Activated CD4-positive, alpha-beta T cell treated with anti-CD3 and anti-CD28 coated beads, Interleukin-2, amount 50 U/mL, for 1 hour (primary cell): ENCODE measurements at regions not wholly inside any gene's neighbourhood (a gene's known extent, or its start where the extent isn't known, plus 50 kb on each side); places are given as distances from the start of the nearest gene placed in this dataset.

Experiments used
- DNase-seq: peaks from one replicate; pipeline ENCODE4 v3.0.0-alpha.2; 2020

DNA sequence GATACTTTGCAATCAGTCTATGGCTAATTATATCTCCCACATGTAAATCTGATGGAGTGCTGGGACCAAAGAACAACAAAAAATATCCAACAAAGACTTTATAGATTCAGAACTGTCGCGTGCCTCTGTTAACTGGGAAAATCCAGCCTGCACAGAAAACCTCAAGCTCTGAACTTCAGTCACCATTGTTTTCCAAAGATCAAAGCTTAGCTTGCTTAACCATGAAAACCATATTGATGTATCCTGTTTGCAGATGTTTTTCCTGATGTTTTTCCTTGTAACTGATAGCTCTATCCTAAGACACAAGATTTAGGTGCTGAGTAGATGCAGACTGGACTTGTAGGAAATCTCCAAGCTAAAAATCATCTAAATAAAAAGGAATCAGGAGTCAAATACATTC lies 163.7 kb downstream of the GXYLT1 start:
- no peak for DNase-seq

- DNase-seq, result no peak
Observed at GRCh38 chr12:41980390-41980789, 164.3 kb downstream of the GXYLT1 start.

DNA sequence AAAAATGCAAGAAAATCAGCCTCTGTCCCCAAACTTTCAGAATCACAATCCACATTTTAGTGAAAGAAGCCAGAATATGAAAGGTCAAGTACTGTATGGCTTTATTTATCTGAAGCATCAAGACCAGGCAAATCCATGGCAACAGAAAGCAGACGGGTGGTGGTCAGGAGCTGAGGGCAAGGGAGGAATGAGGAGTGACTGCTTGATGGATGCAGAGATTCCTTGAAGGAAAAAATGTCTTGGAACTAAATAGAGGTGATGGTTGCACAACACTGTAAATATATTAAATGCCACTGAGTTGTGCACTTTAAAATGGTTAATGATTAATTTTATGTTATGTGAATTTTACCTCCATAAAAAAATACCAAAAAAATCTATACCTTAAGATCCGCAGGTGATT lies 165.1 kb downstream of the GXYLT1 start:
- no peak for DNase-seq

DNA sequence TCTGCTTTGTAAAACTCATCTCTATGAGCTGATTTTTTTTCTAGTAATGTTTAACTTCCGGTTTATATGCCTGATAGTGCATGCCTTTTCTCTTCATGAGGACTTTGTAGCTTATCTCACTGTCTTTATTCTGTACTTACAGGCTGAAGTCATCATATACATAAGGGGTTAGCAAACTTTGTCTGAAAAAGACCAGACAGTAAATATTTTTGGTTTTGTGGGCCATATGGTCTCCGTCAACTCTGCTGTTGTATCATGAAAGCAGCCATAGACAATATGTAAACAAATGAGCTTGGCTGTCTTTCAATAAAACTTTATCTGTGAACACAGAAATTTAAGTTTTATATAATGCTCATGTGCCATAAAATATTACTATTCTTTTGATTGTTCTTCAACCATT lies 172.1 kb downstream of the GXYLT1 start:
- DNase-seq, result no peak

- DNase-seq, result no peak
Observed at GRCh38 chr12:41972196-41972595, 172.5 kb downstream of the GXYLT1 start.

GRCh38 chr12:41970744-41971143 lies 173.9 kb downstream of the GXYLT1 start:
- no peak for DNase-seq

- no peak for DNase-seq
Observed at GRCh38 chr12:41968599-41968998, 176.1 kb downstream of the GXYLT1 start.

GRCh38 chr12:41967668-41968500 lies 176.8 kb downstream of the GXYLT1 start:
- DNase-seq, result no peak

DNA sequence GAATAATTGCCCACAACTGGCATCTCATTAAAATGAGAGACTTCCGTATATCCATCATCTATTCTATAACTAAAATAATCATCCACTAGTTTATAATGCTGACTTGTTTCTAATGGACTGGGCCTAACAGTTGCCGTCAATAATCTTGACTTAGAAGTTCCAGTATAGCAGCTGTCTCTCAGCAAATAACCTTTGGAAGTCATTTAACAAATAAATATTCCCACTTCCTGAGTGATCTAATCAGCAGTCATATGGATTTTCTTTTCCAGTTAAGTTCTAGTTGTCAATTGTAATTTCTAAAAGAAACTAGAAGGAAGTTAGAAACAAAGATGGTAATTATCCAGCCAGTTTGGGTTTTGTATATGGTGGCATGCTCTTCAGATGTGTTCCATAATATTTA lies 177.8 kb downstream of the GXYLT1 start:
- DNase-seq, result no peak

DNA sequence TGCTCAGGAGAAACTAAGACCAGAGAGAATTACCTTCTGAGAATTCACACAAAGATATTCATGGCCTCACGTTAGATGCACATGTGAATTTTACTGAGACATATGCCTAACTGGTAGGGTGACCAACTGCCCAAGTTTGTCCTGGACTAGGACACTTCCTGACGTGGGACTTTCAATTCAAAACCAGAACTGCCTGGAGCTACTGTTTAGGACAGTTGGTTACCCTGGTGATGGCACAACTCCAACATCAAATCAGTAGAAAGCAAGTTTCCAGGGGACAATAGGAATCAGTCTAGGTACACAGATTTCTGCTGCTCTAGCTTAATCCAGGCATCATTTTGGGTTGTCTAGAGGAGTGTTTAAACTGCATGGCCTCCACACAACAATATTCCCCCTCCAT lies 178.7 kb downstream of the GXYLT1 start:
- DNase-seq, result no peak

GRCh38 chr12:41963398-41963797 lies 181.3 kb downstream of the GXYLT1 start:
- DNase-seq, result no peak

DNA sequence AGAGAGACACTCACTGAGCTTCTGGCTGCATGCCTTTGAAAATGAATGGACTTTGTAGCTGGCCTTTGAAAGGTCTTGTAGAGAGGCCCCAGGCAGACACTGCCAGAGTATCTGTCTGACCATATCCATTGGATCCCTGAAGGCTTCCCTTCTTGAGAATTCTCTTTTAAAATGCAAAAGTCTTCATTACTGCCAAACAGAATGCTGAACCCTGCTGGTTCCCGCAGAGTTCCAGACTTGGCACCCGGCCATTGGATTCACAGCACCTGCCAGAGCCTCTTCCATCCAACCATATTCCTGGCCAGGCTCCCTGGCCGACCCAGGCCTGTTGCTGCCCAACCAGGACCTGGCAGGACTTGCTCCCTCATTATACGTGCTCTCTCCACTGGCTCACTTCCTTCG lies 182.5 kb downstream of the GXYLT1 start:
- no peak for DNase-seq

DNA sequence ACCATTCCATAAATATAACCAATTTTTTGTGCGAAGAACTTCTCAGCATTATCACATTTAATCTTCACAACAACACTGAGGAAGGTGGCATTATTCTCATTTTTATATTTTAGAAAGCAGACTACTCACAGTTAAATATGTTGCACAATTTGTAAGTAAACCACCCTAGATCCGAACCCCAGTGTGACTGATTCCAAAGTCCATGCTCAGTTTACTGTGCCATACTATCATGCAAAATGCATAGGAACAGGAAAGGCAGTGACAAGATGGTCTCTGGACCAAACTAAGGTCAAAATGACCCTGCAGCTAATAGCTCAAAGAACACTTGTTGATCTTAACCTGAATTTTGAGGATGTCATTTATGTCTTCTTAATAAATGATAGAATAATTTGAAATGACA lies 185.4 kb downstream of the GXYLT1 start:
- DNase-seq, result no peak

DNA sequence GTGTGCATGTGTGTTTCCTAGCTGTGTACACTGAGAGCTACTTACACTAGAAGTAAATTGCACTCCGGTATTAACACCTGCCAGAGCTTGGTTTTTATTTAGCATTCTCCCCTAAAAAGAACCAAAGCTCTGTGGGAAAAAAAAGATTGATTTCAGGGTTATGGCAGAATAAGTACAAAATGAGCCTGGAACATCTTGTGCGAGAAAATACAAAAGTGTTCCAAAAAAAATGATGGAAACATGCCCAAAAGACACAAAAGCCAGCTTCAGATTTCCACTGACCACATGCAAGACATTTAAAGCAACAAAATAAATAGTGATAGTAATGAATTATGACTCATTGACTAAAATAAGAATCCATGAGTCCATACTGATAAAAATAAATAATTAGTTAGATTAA lies 188.3 kb downstream of the GXYLT1 start:
- DNase-seq, result no peak

- DNase-seq, result no peak
Observed at GRCh38 chr12:41950455-41950854, 194.2 kb downstream of the GXYLT1 start.

DNA sequence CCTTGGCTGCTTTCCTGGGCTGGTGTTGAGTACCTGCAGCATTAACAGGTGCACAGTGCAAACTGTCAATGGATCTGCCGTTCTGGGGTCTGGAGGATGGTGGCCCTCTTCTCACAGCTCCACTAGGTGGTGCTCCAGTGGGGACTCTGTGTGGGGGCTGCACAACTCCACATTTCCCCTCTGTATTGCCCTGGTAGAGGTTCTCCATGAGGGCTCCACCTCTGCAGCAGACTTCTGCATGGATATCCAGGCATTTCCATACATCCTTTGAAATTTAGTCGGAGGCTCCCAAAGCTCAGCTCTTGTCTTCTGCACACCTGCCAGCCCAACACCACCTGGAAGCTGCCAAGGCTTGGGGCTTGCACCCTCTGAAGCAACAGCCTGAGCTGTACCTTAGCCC lies 198.6 kb downstream of the GXYLT1 start:
- DNase-seq, result no peak

- DNase-seq, result no peak
Observed at GRCh38 chr12:41944216-41944615, 200.5 kb downstream of the GXYLT1 start.

- no peak for DNase-seq
Observed at GRCh38 chr12:41943671-41944070, 201.0 kb downstream of the GXYLT1 start.

GRCh38 chr12:41942354-41942753 lies 202.3 kb downstream of the GXYLT1 start:
- no peak for DNase-seq

- DNase-seq, result no peak
Observed at GRCh38 chr12:41941079-41941478, 203.6 kb downstream of the GXYLT1 start.

DNA sequence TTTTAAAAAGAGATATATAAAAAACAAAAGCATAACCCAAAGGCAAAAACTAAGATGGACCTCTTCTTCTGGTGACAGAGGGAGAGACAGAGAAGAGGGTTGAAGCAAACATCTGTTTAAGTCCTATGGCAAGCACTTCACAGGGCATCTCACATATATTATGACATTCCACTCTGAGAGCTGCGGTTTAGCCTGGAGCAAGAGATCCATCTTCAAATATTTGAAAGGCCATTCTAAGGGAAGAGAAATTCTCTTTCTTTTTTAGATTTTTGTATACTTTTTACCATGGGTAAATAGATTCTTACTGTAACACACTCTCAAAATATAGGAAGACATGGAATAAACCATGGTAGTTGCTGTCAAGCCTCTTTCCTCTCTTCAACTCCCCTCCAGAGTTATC lies 204.1 kb downstream of the GXYLT1 start:
- no peak for DNase-seq

DNA sequence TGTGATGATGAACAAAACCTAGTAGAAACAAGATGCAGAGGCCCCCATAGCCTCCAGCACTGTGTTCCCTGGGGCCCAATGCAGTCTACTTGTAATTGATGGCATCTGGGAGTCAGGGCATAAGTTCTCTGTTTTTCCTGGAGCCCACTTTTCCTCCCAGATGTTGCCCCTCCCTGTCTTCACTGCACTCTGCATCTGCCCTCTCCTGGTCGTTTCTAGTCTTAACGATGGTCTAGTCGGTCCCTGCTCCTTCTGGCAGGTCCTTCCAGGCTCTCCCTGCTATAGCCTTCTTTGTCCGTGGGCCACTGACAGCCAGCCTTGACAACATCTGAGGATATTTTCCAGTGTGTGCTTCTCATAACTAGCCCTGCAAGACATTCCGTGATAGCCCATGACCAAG lies 208.3 kb downstream of the GXYLT1 start:
- DNase-seq, result no peak

DNA sequence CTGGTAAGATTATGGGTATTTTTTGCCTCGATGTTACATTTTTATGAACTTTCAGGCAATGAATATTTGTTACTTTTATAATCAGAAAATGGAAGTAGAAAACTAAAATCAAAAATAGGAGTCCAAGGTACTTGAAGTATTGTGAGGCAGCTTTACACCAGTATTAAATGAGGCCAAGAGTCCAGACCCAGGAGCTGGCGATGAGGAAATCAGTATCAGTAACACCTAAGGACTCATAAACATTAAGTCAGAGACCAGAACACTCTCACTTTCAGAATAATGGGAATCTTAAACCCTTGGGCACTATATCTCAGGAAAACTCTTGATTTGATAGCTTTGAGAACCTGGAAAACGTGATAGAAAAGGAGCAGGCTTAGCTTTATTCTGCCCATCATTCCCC lies 208.8 kb downstream of the GXYLT1 start:
- no peak for DNase-seq

GRCh38 chr12:41932470-41932991 lies 212.1 kb downstream of the GXYLT1 start:
- no peak for DNase-seq

DNA sequence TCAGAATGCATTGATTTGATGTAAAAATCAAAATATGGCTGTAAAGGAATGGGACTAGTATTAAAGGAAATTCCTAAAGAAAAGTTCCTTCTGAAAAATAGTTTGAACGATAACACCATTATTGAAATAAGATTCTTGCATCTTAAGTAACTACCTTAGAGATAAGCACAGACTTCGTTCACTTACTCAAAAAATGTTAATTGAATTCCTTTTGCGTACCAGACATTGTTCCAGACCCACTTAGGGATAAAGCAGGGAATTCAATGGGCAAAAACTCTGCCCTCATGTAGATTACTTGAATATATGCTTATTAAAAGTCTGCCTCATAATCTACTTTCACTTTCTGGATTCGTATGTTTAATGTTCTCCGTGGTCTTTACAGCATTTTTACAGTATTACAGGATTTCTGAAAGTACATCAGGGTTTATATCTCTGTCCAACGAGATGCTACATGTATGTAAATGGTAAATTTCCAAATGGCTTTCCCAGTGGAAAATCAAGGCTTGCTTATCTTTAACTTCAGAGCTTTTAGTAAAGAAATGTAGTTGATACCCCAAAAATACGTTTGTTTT lies 213.7 kb downstream of the GXYLT1 start:
- DNase-seq, result no peak
